Retina (tissue), 1 donor: ENCODE measurements at regions not wholly inside any gene's neighbourhood (a gene's known extent, or its start where the extent isn't known, plus 50 kb on each side); places are given as distances from the start of the nearest gene placed in this dataset.
"Not testable (repeated sequence)": the region's sequence is repeated elsewhere in the genome, so short reads cannot be mapped to it uniquely, and the experiment has no call there.

Experiments used
- DNase-seq: peaks from one replicate; pipeline ENCODE4 v3.0.0-alpha.2; 2016

- no peak for DNase-seq
Observed at GRCh38 chr18:10143596-10143995, 229.8 kb downstream of the VAPA start.

- DNase-seq, result no peak
Observed at GRCh38 chr18:10145546-10145945, 231.7 kb downstream of the VAPA start.

- DNase-seq, result no peak
Observed at GRCh38 chr18:10147226-10147625, 233.4 kb downstream of the VAPA start.

GRCh38 chr18:10147752-10148151 is 233.9 kb downstream of the VAPA start:
- DNase-seq, result no peak

GRCh38 chr18:10148189-10148929 is 234.5 kb downstream of the VAPA start:
- DNase-seq, result no peak

GRCh38 chr18:10149768-10150556 is 236.1 kb downstream of the VAPA start:
- no peak for DNase-seq

GRCh38 chr18:10150576-10150975 is 236.8 kb downstream of the VAPA start:
- DNase-seq, result not testable (repeated sequence)

GRCh38 chr18:10152475-10152874 is 238.7 kb downstream of the VAPA start:
- no peak for DNase-seq

- no peak for DNase-seq
Observed at GRCh38 chr18:10153924-10154752, 240.3 kb downstream of the VAPA start.

GRCh38 chr18:10157706-10158105 is 243.9 kb downstream of the VAPA start:
- DNase-seq, result no peak

- DNase-seq, result no peak
Observed at GRCh38 chr18:10160251-10160650, 246.4 kb downstream of the VAPA start.

GRCh38 chr18:10161315-10161714 is 247.5 kb downstream of the VAPA start:
- no peak for DNase-seq

- no peak for DNase-seq
Observed at GRCh38 chr18:10162340-10162739, 248.5 kb downstream of the VAPA start.

- DNase-seq, result peak; percentile 52
Observed at GRCh38 chr18:10164271-10165071, 250.7 kb downstream of the VAPA start.

- DNase-seq, result no peak
Observed at GRCh38 chr18:10166164-10166807, 252.5 kb downstream of the VAPA start.

GRCh38 chr18:10167759-10168158 is 253.9 kb downstream of the VAPA start:
- DNase-seq, result no peak

- DNase-seq, result no peak
Observed at GRCh38 chr18:10168477-10168876, 254.7 kb downstream of the VAPA start.

GRCh38 chr18:10169064-10169562 is 255.3 kb downstream of the VAPA start:
- DNase-seq, result no peak

- no peak for DNase-seq
Observed at GRCh38 chr18:10169814-10170213, 256.0 kb downstream of the VAPA start.

GRCh38 chr18:10170375-10170774 is 256.6 kb downstream of the VAPA start:
- peak; percentile 30 for DNase-seq

- not testable (repeated sequence) for DNase-seq
Observed at GRCh38 chr18:10175333-10175732, 261.5 kb downstream of the VAPA start.

GRCh38 chr18:10179326-10179725 is 265.5 kb downstream of the VAPA start:
- not testable (repeated sequence) for DNase-seq
